Lung (tissue), 11 donors: ENCODE measurements at regions not wholly inside any gene's neighbourhood (a gene's known extent, or its start where the extent isn't known, plus 50 kb on each side); places are given as distances from the start of the nearest gene placed in this dataset.
A peak's percentile ranks its signal among the peaks of the same experiment; 100 is the strongest.

Experiments
- ATAC-seq: fragments of 200-7000 bp; cut with Tn5 transposase; one replicate; pipeline ENCODE4 v1.9.1; 2020; ENCODE audit warnings: moderate number of reproducible peaks; ENCODE audit not compliant: insufficient read depth, low FRiP score
- DNase-seq, 3 donors: peaks; one replicate each; pipeline ENCODE4 v3.0.0-alpha.2; 2013 to 2017
- H3K27ac ChIP-seq, 2 donors: one replicate each; pipeline ENCODE4 v1.5.1; 2013; ENCODE audit warnings: mild to moderate bottlenecking in 2 of 2, moderate library complexity in 2 of 2, control low read depth in 1 of 2, inconsistent platforms in 1 of 2, low read depth in 1 of 2, low read length in 1 of 2
- H3K27me3 ChIP-seq, 3 donors: one replicate each; pipeline ENCODE4 v1.5.1; 2013; ENCODE audit warnings: low read length in 2 of 3; ENCODE audit not compliant: control insufficient read depth in 3 of 3, insufficient read depth in 3 of 3
- H3K36me3 ChIP-seq, 4 donors: one replicate each; pipeline ENCODE4 v1.5.1; 2013; ENCODE audit warnings: low read length in 4 of 4, mild to moderate bottlenecking in 1 of 4, moderate library complexity in 1 of 4; ENCODE audit not compliant: control insufficient read depth in 4 of 4, insufficient read depth in 4 of 4
- H3K4me1 ChIP-seq, 5 donors: one replicate each; pipeline ENCODE4 v1.5.1; 2013; ENCODE audit warnings: low read length in 5 of 5, mild to moderate bottlenecking in 2 of 5, moderate library complexity in 1 of 5; ENCODE audit not compliant: control insufficient read depth in 5 of 5, insufficient read depth in 5 of 5
- H3K4me3 ChIP-seq: one replicate; pipeline ENCODE4 v1.5.1; 2013; ENCODE audit warnings: mild to moderate bottlenecking, control low read depth, moderate library complexity
- H3K9ac ChIP-seq, 2 donors: one replicate each; pipeline ENCODE4 v1.5.1; 2013; ENCODE audit warnings: low read length in 2 of 2, control low read depth in 1 of 2; ENCODE audit not compliant: insufficient read depth in 1 of 2
- H3K9me3 ChIP-seq, 4 donors: one replicate each; pipeline ENCODE4 v1.5.1; 2013; ENCODE audit warnings: low read length in 3 of 4, mild to moderate bottlenecking in 1 of 4, moderate library complexity in 1 of 4; ENCODE audit not compliant: control insufficient read depth in 4 of 4, insufficient read depth in 3 of 4
- CTCF ChIP-seq: IDR thresholded peaks from 2 replicates; pipeline ENCODE4 v1.5.1; 2012; ENCODE audit warnings: mild to moderate bottlenecking; ENCODE audit errors: control extremely low read depth, extremely low read depth
- WGBS, 2 donors: extraction: QIAGEN DNeasy Blood & Tissue Kit; methylation state at CpG; one replicate each; pipeline ENCODE4 v1.1.7; 2013; 5-methylcytosine and 5-hydroxymethylcytosine counted together
- donor health status: control.
- donor health status: control.
- donor health status: Bipolar disorder and iron deficiency.
- donor health status: healthy.
- donor health status: DM: yes; HTN: yes; CAD: no.

GRCh38 chr6:54998576-54998975 lies 152.0 kb downstream of the FAM83B start:
- no peak for ATAC-seq
- H3K36me3 ChIP-seq, result no peaks in the 10 kb centered on the region
- no peak overlapping the region for H3K4me3 ChIP-seq
- H3K9ac ChIP-seq, result no peak overlapping the region
- H3K27me3 ChIP-seq, result no peaks in the 10 kb centered on the region
- no peak for TF ChIP-seq CTCF
- no peak overlapping the region for H3K27ac ChIP-seq
- DNase-seq, result no peak
- no peaks in the 10 kb centered on the region for H3K4me1 ChIP-seq
- H3K9me3 ChIP-seq, result peaks cover 0 to 4% (median 0%) of the 10 kb centered on the region in 4 donors
- 93 to 95% methylated on average over 3 of the region's 3 CpGs for WGBS, 2 donors

GRCh38 chr6:55003719-55004430 lies 157.3 kb downstream of the FAM83B start:
- no peaks in the 10 kb centered on the region for H3K27me3 ChIP-seq
- H3K27ac ChIP-seq, result no peak overlapping the region
- WGBS, 2 donors, result 66 to 76% methylated on average over 4 of the region's 4 CpGs
- H3K9ac ChIP-seq, result no peak overlapping the region
- DNase-seq (no peak), ATAC-seq (no peak)
- no peaks in the 10 kb centered on the region for H3K4me1 ChIP-seq
- peaks cover 0 to 3% (median 0%) of the 10 kb centered on the region in 4 donors for H3K9me3 ChIP-seq
- TF ChIP-seq CTCF, result no peak
- H3K36me3 ChIP-seq, result no peaks in the 10 kb centered on the region
- no peak overlapping the region for H3K4me3 ChIP-seq

GRCh38 chr6:55009131-55009530 lies 162.6 kb downstream of the FAM83B start:
- TF ChIP-seq CTCF, result no peak
- DNase-seq, result peak; percentile 78 to 88 (median 78)
- WGBS, 2 donors, result 60 to 79% methylated on average over 8 of the region's 8 CpGs

More at GRCh38 chr6:55009131-55009530, 162.6 kb downstream of the FAM83B start:
- ATAC-seq, result no peak
- Histone ChIP-seq H3K9ac (no peak overlapping the region), H3K27ac (no peak overlapping the region), H3K4me1 (peaks cover 0 to 5% (median 0%) of the 10 kb centered on the region in 5 donors), H3K36me3 (no peaks in the 10 kb centered on the region), H3K4me3 (no peak overlapping the region), H3K27me3 (no peaks in the 10 kb centered on the region), H3K9me3 (peaks cover 0 to 3% (median 0%) of the 10 kb centered on the region in 4 donors)
